Sigmoid colon (tissue), 6 donors: ENCODE measurements at regions not wholly inside any gene's neighbourhood (a gene's known extent, or its start where the extent isn't known, plus 50 kb on each side); places are given as distances from the start of the nearest gene placed in this dataset.

Source experiments
- DNase-seq: peaks from one replicate; pipeline ENCODE4 v3.0.0-alpha.2; 2019
- H3K27ac ChIP-seq, 4 donors: fragments of 200-600 bp; sonication (generic); one replicate each; pipeline ENCODE4 v1.5.1; 2016 to 2019; ENCODE audit warnings: mild to moderate bottlenecking in 1 of 4
- H3K27me3 ChIP-seq, 3 donors: fragments of 200-600 bp; sonication (generic); one replicate each; pipeline ENCODE4 v1.5.1; 2019; ENCODE audit warnings: mild to moderate bottlenecking in 1 of 3
- H3K36me3 ChIP-seq, 4 donors: fragments of 200-600 bp; sonication (generic); one replicate each; pipeline ENCODE4 v1.5.1; 2016 to 2019
- H3K4me1 ChIP-seq, 4 donors: fragments of 200-600 bp; sonication (generic); one replicate each; pipeline ENCODE4 v1.5.1; 2017 to 2019
- H3K4me3 ChIP-seq, 4 donors: fragments of 200-600 bp; sonication (generic); one replicate each; pipeline ENCODE4 v1.5.1; 2017 to 2019; ENCODE audit warnings: mild to moderate bottlenecking in 2 of 4, moderate library complexity in 1 of 4
- H3K9me3 ChIP-seq, 4 donors: fragments of 200-600 bp in 3 of 4; sonication (generic) in 3 of 4; one replicate each; pipeline versions ENCODE4 v1.5.1 to v1.6.1; 2013 to 2019
- CTCF ChIP-seq, 4 experiments: fragments of 450-650 bp in 3 of 4; fragments of 200-600 bp in 1 of 4; IDR thresholded peaks; one replicate each; pipeline ENCODE4 v1.5.1; 2016 to 2019; ENCODE audit warnings: antibody characterized with exemption in 4 of 4, mild to moderate bottlenecking in 3 of 4, moderate library complexity in 2 of 4
- EP300 ChIP-seq, 4 donors: sonication (generic); formaldehyde crosslinking; IDR thresholded peaks; one replicate each; pipeline ENCODE4 v1.6.1; 2017; ENCODE audit warnings: antibody characterized with exemption in 4 of 4
- POLR2A ChIP-seq, 2 donors: fragments of 450-650 bp; IDR thresholded peaks; one replicate each; pipeline ENCODE4 v1.6.1; 2016; ENCODE audit warnings: antibody characterized with exemption in 2 of 2, mild to moderate bottlenecking in 2 of 2, moderate library complexity in 2 of 2
- POLR2AphosphoS5 ChIP-seq, 4 donors: sonication (generic); formaldehyde crosslinking; IDR thresholded peaks; one replicate each; pipeline ENCODE4 v1.6.1; 2017; ENCODE audit warnings: antibody characterized with exemption in 4 of 4
- whole genome bisulfite sequencing, 2 donors: extraction: QIAGEN DNeasy Blood & Tissue Kit; methylation state at CpG; one replicate each; pipeline ENCODE4 v1.1.7; 2013; 5-methylcytosine and 5-hydroxymethylcytosine counted together
- intact Hi-C: fragments of 100-400 bp; cut with DNase I; formaldehyde crosslinking; loops from one replicate; pipeline ENCODE4 v1.15.1; 2023
- donor health status: healthy with polysubstance abuse.
- donor health status: healthy.

- no peaks in the 10 kb centered on the region for H3K27me3 ChIP-seq
- no peaks in the 10 kb centered on the region for H3K36me3 ChIP-seq
- no peak for DNase-seq
- intact Hi-C loops = no loop called here
- no peak for TF ChIP-seq EP300 (IDR thresholded peaks at IDR 0.05)
- no peak for TF ChIP-seq CTCF (IDR thresholded peaks at IDR 0.05)
- no peak for TF ChIP-seq POLR2A (IDR thresholded peaks at IDR 0.05)
- TF ChIP-seq POLR2AphosphoS5 (IDR thresholded peaks at IDR 0.05) = no peak
- no peaks in the 10 kb centered on the region for H3K4me1 ChIP-seq
- no peak overlapping the region for H3K27ac ChIP-seq
- WGBS, 2 donors = 63 to 80% methylated on average over 3 of the region's 3 CpGs
- no peaks in the 10 kb centered on the region for H3K9me3 ChIP-seq
- H3K4me3 ChIP-seq = no peak overlapping the region
Measured at GRCh38 chr3:72001758-72002157, 216.8 kb upstream of the PROK2 start.

- 81 to 84% methylated on average over 3 of the region's 3 CpGs for WGBS, 2 donors
- Histone ChIP-seq H3K4me1 (no peaks in the 10 kb centered on the region), H3K27me3 (no peaks in the 10 kb centered on the region), H3K36me3 (no peaks in the 10 kb centered on the region), H3K4me3 (no peak overlapping the region), H3K27ac (no peak overlapping the region), H3K9me3 (no peaks in the 10 kb centered on the region)
- TF ChIP-seq EP300 (IDR thresholded peaks at IDR 0.05) (no peak), POLR2AphosphoS5 (IDR thresholded peaks at IDR 0.05) (no peak), POLR2A (IDR thresholded peaks at IDR 0.05) (no peak), CTCF (IDR thresholded peaks at IDR 0.05) (no peak)
- intact Hi-C loops = no loop called here
- DNase-seq = no peak
Measured at GRCh38 chr3:71998995-71999673, 214.2 kb upstream of the PROK2 start.

- Histone ChIP-seq H3K4me3 (no peak overlapping the region), H3K36me3 (no peaks in the 10 kb centered on the region), H3K27ac (no peak overlapping the region), H3K4me1 (no peaks in the 10 kb centered on the region), H3K27me3 (no peaks in the 10 kb centered on the region), H3K9me3 (no peaks in the 10 kb centered on the region)
- intact Hi-C loops = no loop called here
- TF ChIP-seq EP300 (IDR thresholded peaks at IDR 0.05) = no peak
- no peak for TF ChIP-seq POLR2A (IDR thresholded peaks at IDR 0.05)
- no peak for TF ChIP-seq CTCF (IDR thresholded peaks at IDR 0.05)
- TF ChIP-seq POLR2AphosphoS5 (IDR thresholded peaks at IDR 0.05) = no peak
- DNase-seq = no peak
- 79 to 87% methylated on average over 4 of the region's 4 CpGs for WGBS, 2 donors
Measured at GRCh38 chr3:71997066-71997653, 212.2 kb upstream of the PROK2 start.

GRCh38 chr3:71994906-71995305 lies 210.0 kb upstream of the PROK2 start:
- 48 to 55% methylated on average over 3 of the region's 3 CpGs for WGBS, 2 donors
- TF ChIP-seq CTCF (IDR thresholded peaks at IDR 0.05) (no peak), EP300 (IDR thresholded peaks at IDR 0.05) (no peak), POLR2A (IDR thresholded peaks at IDR 0.05) (no peak), POLR2AphosphoS5 (IDR thresholded peaks at IDR 0.05) (no peak)
- Histone ChIP-seq H3K27ac (no peak overlapping the region), H3K9me3 (peaks cover 0 to 5% (median 1%) of the 10 kb centered on the region in 4 donors), H3K27me3 (no peaks in the 10 kb centered on the region), H3K4me3 (no peak overlapping the region), H3K4me1 (no peaks in the 10 kb centered on the region), H3K36me3 (no peaks in the 10 kb centered on the region)
- intact Hi-C loops = no loop called here
- DNase-seq = no peak
